ENCODE measurements at regions not wholly inside any gene's neighbourhood (a gene's known extent, or its start where the extent isn't known, plus 50 kb on each side); places are given as distances from the start of the nearest gene placed in this dataset.

DNA sequence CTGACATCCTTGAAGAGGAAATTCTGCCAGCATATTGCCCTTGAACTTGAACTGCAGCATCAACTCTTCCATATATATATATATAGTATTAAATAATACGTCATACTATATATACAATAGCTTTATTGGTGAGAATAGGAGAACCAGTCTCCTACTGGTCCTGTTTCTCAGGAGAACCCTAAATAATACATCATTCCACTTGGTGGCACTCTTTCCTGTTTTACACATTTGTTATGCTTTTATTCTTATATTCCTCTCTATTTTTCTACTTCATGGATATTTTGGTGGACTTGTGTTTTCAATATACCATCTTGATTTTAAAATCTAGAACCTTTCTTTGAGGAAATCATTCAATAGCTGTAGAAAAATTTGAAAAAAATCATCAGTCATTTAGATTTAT is 193.3 kb downstream of the TRPC6 start:
- no peaks in the 10 kb centered on the region for H3K4me1 Mint-ChIP-seq
- Histone ChIP-seq H3K9me3 (replicated peaks in 1 of 2; ENCODE audit: control insufficient read depth in 1 of 2, insufficient read depth in 1 of 2, low read length in 2 of 2) (no peaks in the 10 kb centered on the region), H2AFZ (ENCODE audit: insufficient read depth, low read depth, low read length, poor library complexity, severe bottlenecking) (no peak overlapping the region), H3K27ac (ENCODE audit: low read depth in 1 of 2, low read length in 2 of 2) (no peak overlapping the region), H3K4me2 (replicated peaks; ENCODE audit: extremely low read depth, low read length, poor library complexity, severe bottlenecking) (no peak overlapping the region), H3K79me2 (ENCODE audit: insufficient read depth, low read length) (no peaks in the 10 kb centered on the region), H3K27me3 (ENCODE audit: control insufficient read depth in 2 of 2, insufficient read depth in 2 of 2, low read length in 2 of 2) (no peaks in the 10 kb centered on the region), H3K4me1 (ENCODE audit: control insufficient read depth in 1 of 2, insufficient read depth in 2 of 2, low read length in 2 of 2) (no peaks in the 10 kb centered on the region), H3K9ac (ENCODE audit: insufficient read depth, low read length, poor library complexity, severe bottlenecking) (no peak overlapping the region), H3K4me3 (replicated peaks in 1 of 3; ENCODE audit: low read depth in 2 of 3, low read length in 3 of 3) (no peak overlapping the region), H3K36me3 (replicated peaks in 1 of 2; ENCODE audit: control insufficient read depth in 1 of 2, insufficient read depth in 2 of 2, low read length in 2 of 2) (no peaks in the 10 kb centered on the region), H4K20me1 (ENCODE audit: insufficient read depth, low read length) (no peaks in the 10 kb centered on the region)
- TF ChIP-seq, protein P1, sequence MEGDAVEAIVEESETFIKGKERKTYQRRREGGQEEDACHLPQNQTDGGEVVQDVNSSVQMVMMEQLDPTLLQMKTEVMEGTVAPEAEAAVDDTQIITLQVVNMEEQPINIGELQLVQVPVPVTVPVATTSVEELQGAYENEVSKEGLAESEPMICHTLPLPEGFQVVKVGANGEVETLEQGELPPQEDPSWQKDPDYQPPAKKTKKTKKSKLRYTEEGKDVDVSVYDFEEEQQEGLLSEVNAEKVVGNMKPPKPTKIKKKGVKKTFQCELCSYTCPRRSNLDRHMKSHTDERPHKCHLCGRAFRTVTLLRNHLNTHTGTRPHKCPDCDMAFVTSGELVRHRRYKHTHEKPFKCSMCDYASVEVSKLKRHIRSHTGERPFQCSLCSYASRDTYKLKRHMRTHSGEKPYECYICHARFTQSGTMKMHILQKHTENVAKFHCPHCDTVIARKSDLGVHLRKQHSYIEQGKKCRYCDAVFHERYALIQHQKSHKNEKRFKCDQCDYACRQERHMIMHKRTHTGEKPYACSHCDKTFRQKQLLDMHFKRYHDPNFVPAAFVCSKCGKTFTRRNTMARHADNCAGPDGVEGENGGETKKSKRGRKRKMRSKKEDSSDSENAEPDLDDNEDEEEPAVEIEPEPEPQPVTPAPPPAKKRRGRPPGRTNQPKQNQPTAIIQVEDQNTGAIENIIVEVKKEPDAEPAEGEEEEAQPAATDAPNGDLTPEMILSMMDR (IDR thresholded peaks at IDR 0.05) = no peak
- H3K36me3 Mint-ChIP-seq = no peaks in the 10 kb centered on the region
- peaks cover 0 to 1% (median 0%) of the 10 kb centered on the region in 3 donors for H3K27me3 Mint-ChIP-seq (ENCODE audit: low read depth in 3 of 3)
- H3K27ac Mint-ChIP-seq = no peak overlapping the region
- intact Hi-C loops (cut with micrococcal nuclease) = no loop called here
- no CpG with 5 or more reads among the region's 1 CpG for WGBS (ENCODE audit: insufficient coverage)
- no peak for DNase-seq
- H3K9me3 Mint-ChIP-seq = peaks cover 0 to 7% (median 2%) of the 10 kb centered on the region in 7 donors
- no peak overlapping the region for H3K4me3 Mint-ChIP-seq

DNA sequence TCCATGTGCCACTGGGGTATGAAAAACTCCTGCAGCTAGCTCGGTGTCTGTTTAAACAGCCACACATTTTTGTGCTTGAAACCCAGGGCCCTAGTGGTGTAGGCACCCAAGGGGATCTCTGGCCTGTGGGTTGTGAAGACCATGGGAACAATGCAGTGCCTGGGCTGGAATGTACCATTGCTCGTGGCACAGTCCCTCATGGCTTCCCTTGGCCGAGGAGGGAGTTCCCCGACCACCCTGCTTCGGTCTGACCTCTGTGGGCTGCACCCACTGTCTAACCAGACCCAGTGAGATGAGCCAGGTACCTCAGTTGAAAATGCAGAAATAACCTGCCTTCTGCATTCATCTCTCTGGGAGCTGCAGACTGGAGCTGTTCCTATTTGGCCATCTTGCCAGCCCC is 214.0 kb downstream of the TRPC6 start:
- Histone ChIP-seq H3K9ac (ENCODE audit: insufficient read depth, low read length, poor library complexity, severe bottlenecking) (no peak overlapping the region), H3K4me2 (replicated peaks; ENCODE audit: extremely low read depth, low read length, poor library complexity, severe bottlenecking) (no peak overlapping the region), H3K27me3 (ENCODE audit: control insufficient read depth in 2 of 2, insufficient read depth in 2 of 2, low read length in 2 of 2) (no peaks in the 10 kb centered on the region), H3K4me3 (replicated peaks in 1 of 3; ENCODE audit: low read depth in 2 of 3, low read length in 3 of 3) (no peak overlapping the region), H2AFZ (ENCODE audit: insufficient read depth, low read depth, low read length, poor library complexity, severe bottlenecking) (no peak overlapping the region), H3K79me2 (ENCODE audit: insufficient read depth, low read length) (no peaks in the 10 kb centered on the region), H3K9me3 (replicated peaks in 1 of 2; ENCODE audit: control insufficient read depth in 1 of 2, insufficient read depth in 1 of 2, low read length in 2 of 2) (peaks cover 6 to 12% of the 10 kb centered on the region in 2 donors), H3K4me1 (ENCODE audit: control insufficient read depth in 1 of 2, insufficient read depth in 2 of 2, low read length in 2 of 2) (no peaks in the 10 kb centered on the region), H3K36me3 (replicated peaks in 1 of 2; ENCODE audit: control insufficient read depth in 1 of 2, insufficient read depth in 2 of 2, low read length in 2 of 2) (no peaks in the 10 kb centered on the region), H4K20me1 (ENCODE audit: insufficient read depth, low read length) (no peaks in the 10 kb centered on the region), H3K27ac (ENCODE audit: low read depth in 1 of 2, low read length in 2 of 2) (no peak overlapping the region)
- intact Hi-C loops (cut with micrococcal nuclease) = no loop called here
- DNase-seq = no peak
- TF ChIP-seq, protein P1 (IDR thresholded peaks at IDR 0.05) = no peak
- Mint-ChIP-seq H3K27me3 (ENCODE audit: low read depth in 3 of 3) (no peaks in the 10 kb centered on the region), H3K4me3 (no peak overlapping the region), H3K27ac (no peak overlapping the region), H3K4me1 (no peaks in the 10 kb centered on the region), H3K9me3 (peaks cover 4 to 21% (median 8%) of the 10 kb centered on the region in 7 donors), H3K36me3 (no peaks in the 10 kb centered on the region)
- WGBS (ENCODE audit: insufficient coverage) = 79% methylated on average over 5 of the region's 5 CpGs
